GM23338 (cell line): ENCODE measurements at regions not wholly inside any gene's neighbourhood (a gene's known extent, or its start where the extent isn't known, plus 50 kb on each side); places are given as distances from the start of the nearest gene placed in this dataset.

Experiments used
- CREB1 ChIP-seq: fragments of 250-450 bp; sonication (Bioruptor Pico); IDR thresholded peaks from 2 replicates; pipeline ENCODE4 v1.5.0; 2020; ENCODE audit warnings: low read depth, mild to moderate bottlenecking, moderate library complexity
- CTCF ChIP-seq, 2 experiments: fragments of 200-600 bp in 1 of 2; sonication (generic) in 1 of 2; conservative IDR thresholded peaks; 2 replicates each; pipeline versions ENCODE4 v1.5.1 to v1.6.1; 2016 to 2017; ENCODE audit warnings: antibody characterized with exemption in 2 of 2, low read depth in 2 of 2, mild to moderate bottlenecking in 2 of 2, moderate library complexity in 1 of 2
- ETS1 ChIP-seq: IDR thresholded peaks from 2 replicates; pipeline ENCODE4 v1.6.1; 2016; ENCODE audit warnings: antibody characterized with exemption
- EZH2 ChIP-seq: fragments of 200-600 bp; sonication (generic); IDR thresholded peaks from one replicate; pipeline ENCODE4 v1.8.0; 2017; ENCODE audit warnings: antibody characterized with exemption, mild to moderate bottlenecking, low read depth; ENCODE audit not compliant: unreplicated experiment
- EZH2phosphoT487 ChIP-seq: fragments of 200-600 bp; sonication (generic); IDR thresholded peaks from one replicate; pipeline ENCODE4 v1.8.1; 2018; ENCODE audit warnings: antibody characterized with exemption; ENCODE audit not compliant: unreplicated experiment
- JUNB ChIP-seq: IDR thresholded peaks from one replicate; pipeline ENCODE4 v1.6.1; 2016; ENCODE audit warnings: antibody characterized with exemption; ENCODE audit not compliant: unreplicated experiment
- POLR2AphosphoS5 ChIP-seq: IDR thresholded peaks from 2 replicates; pipeline ENCODE4 v1.6.1; 2016; ENCODE audit warnings: antibody characterized with exemption, low read depth
- REST ChIP-seq: IDR thresholded peaks from one replicate; pipeline ENCODE4 v1.6.1; 2018; ENCODE audit warnings: antibody characterized with exemption; ENCODE audit not compliant: unreplicated experiment
- STAT1 ChIP-seq: IDR thresholded peaks from one replicate; pipeline ENCODE4 v1.6.1; 2016; ENCODE audit warnings: antibody characterized with exemption; ENCODE audit not compliant: unreplicated experiment
- ZNF114 ChIP-seq: fragments of 250-450 bp; sonication (Bioruptor Pico); IDR thresholded peaks from 2 replicates; pipeline ENCODE4 v1.5.0; 2020; ENCODE audit warnings: mild to moderate bottlenecking, moderate library complexity
- ZNF331 ChIP-seq: fragments of 250-450 bp; sonication (Bioruptor Pico); IDR thresholded peaks from 2 replicates; pipeline ENCODE4 v1.5.0; 2020; ENCODE audit warnings: low read depth, mild to moderate bottlenecking, moderate library complexity
- ZNF462 ChIP-seq: fragments of 250-450 bp; sonication (Bioruptor Pico); IDR thresholded peaks from 2 replicates; pipeline ENCODE4 v1.5.0; 2020; ENCODE audit warnings: mild to moderate bottlenecking, moderate library complexity

GRCh38 chr15:62498712-62499111 lies 333.6 kb upstream of the C2CD4B start:
- TF ChIP-seq CTCF (conservative IDR thresholded peaks at IDR 0.05; ENCODE audit: low read depth in 2 of 2), result no peak
- TF ChIP-seq POLR2AphosphoS5, result no peak
- TF ChIP-seq EZH2, result no peak
- no peak for TF ChIP-seq REST
- TF ChIP-seq JUNB, result no peak
- TF ChIP-seq ETS1, result no peak
- no peak for TF ChIP-seq EZH2phosphoT487
- no peak for TF ChIP-seq ZNF462 (CRISPR knock-in tag)
- no peak for TF ChIP-seq STAT1
- TF ChIP-seq ZNF331 (CRISPR knock-in tag), result no peak
- no peak for TF ChIP-seq CREB1 (CRISPR knock-in tag)
- no peak for TF ChIP-seq ZNF114 (CRISPR knock-in tag)
